SK-N-DZ (cell line): ENCODE measurements at regions not wholly inside any gene's neighbourhood (a gene's known extent, or its start where the extent isn't known, plus 50 kb on each side); places are given as distances from the start of the nearest gene placed in this dataset.

Experiments used
- DNase-seq: peaks from one replicate; pipeline ENCODE4 v3.0.0-alpha.2; 2015; ENCODE audit warnings: low spot score
- small RNA-seq, 2 experiments: library from RNA; depleted of rRNA; stranded (forward); fragments of <200 nt; gene quantifications; one replicate each; pipeline ENCODE3, GENCODE V24; 2014

DNA sequence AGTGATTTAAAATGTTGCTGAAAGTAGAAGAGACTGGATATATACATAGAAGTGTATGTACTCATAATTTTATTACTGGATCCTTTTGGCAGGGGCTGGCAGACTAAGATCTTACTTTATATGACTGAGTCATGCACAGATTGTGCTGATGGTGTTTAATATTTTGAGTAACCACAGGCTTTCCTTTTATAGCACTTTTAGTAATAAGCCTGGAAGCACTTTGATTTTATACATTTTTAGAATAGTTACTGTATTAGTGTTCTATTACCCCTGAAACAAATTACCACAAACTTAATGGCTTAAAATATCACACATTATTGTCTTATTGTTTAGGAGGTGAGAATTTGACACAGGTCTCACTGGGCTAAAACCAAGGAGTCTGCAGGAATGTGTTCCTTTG lies 113.4 kb upstream of the CDH8 start:
- no peak for DNase-seq

DNA sequence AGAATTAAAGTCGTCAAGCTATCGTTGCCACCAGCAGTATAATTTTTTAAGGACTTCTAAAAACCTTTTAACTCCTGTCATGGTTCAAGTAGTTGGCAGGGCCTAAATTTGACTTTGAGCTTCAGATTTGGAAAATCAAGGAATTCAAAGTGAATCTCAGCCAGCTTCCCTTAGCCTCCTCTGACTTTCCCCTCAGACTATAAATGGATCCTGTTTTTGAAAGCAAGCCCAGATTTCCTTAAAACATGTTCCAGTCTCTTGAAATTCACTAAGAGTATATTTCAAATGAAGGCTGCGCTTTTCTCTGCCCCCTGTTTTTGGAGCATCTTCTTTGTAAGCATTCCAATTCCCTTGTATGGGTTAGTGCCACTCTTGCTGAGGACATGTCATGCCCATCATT lies 101.8 kb upstream of the CDH8 start:
- DNase-seq = no peak

DNA sequence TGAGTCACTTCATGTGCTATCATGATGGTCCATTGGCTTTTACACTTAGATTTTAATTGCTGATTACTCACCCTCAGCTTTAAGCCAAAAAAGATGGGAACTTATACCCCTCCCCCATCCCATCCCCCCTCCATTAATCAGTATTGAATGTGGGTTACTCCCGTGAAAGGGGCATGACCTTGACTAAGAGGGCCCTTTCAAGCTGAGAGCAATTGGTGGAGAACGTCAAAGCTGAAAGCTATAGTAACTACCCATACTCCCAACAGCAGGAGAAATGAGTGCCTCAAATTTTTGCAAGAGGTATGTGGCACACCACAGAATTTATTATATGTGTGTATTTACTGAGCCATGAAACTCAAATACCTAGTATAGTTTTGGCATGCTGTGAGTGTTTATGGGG lies 99.7 kb upstream of the CDH8 start:
- no peak for DNase-seq

DNA sequence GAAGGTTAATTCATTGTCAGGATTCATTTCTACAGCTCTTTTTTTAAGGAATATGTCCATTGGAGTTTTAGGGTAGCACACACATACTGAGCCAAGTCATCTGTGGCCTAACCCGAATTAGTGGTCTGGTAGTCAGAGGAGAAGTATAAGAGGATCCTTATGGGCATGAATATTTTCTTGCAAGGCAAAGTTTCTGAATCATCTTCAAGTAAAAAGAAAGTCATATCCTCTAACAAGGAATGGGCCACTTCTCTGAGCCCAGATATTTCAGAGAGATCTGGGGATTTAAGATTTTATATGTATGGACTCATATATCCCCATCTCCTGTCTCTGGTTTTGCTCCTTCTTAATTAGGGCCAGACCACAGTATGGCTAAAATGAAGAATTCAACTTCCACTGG lies 99.2 kb upstream of the CDH8 start:
- DNase-seq = no peak

DNA sequence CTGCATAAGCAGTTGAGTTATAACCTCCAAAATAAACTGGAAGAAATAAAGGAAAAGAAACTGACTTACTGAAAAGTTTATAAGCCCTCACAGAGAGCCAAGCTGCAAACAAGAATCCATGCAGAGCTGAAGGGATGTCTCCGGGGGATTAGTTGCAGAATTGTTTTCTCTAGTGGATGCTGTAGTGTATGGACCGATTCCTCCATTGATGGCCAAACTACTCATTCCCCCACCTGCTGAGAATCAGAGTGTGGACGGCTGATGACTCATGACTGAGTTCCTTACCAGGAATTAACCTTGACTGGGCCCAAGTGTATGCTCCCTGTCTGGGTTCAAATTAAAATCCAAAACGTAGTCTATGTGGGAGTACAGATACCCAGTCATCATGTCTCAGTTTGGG lies 93.9 kb upstream of the CDH8 start:
- DNase-seq = no peak

DNA sequence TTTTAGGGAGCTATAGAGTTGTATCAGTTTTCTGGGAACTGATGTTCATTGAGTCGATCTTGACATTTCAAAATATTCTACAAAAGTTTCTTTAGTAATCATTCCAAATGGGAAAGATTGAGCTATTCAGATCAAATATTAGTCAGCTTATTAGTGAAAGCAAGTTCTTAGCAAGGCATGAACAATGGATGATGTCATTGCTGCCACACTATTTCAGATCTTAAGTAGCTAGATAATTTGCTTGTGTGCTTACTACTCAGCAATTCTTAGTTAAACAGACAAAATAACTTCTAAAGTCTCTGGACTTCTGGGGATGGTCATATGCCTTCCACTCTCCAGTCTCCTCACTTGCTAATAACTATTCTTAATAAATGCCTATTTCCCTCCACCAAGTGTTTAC lies 69.0 kb upstream of the CDH8 start:
- no peak for DNase-seq

DNA sequence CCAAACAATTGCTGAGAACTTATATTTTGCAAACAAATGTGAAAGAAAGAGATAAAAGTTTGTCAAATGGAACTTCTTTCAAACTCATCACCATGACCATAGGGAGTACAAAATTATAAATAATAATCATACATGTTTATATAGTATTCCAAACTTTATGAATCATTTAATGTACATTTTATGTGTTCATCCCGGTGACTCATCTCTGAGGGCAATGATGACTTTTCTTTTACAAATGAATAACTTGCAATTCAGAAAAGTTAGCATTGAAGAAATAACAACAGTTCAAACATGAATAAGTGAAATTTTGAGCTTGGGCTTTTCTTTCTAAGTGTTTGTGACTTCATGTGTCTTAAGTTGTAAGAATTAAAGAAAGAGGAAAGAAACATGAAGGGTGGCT lies 66.3 kb upstream of the CDH8 start:
- no peak for DNase-seq

DNA sequence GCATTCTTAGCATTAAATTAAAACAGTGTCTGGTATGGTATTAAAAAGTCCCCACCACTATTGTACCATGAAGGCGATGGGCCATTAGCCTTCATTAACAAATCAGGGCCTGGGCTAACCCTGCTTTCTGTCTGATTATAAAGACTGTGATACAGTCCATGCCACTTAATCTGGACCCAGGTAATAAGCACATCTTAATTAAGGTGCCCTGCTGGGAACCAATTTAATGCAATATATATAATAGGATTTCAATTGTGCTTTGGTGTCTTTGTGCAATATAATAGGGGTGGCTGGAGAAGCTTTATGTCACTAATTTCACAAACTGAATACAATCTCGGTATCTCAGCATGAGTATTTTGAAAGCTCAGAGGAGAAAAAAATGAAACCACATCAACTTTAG lies 64.4 kb upstream of the CDH8 start:
- no peak for DNase-seq

DNA sequence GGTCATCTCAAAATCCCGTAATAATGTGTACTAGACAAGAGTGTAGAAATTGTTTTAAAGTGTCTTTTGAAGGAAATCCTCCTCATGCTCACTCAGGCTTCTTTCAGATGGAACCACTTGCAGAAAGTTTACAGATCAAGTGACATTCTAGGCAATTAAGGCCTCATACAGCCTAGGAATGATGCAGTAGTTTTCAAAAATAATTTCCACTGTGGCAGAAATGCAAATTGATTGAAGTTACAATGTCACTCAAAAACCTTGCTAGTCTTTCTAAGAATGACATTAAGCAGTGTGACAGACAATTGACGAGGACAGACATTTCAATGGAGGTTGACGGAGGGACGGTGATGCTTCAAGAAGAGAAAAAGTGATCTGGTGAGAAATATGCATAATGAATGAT lies 53.5 kb upstream of the CDH8 start:
- DNase-seq = no peak

DNA sequence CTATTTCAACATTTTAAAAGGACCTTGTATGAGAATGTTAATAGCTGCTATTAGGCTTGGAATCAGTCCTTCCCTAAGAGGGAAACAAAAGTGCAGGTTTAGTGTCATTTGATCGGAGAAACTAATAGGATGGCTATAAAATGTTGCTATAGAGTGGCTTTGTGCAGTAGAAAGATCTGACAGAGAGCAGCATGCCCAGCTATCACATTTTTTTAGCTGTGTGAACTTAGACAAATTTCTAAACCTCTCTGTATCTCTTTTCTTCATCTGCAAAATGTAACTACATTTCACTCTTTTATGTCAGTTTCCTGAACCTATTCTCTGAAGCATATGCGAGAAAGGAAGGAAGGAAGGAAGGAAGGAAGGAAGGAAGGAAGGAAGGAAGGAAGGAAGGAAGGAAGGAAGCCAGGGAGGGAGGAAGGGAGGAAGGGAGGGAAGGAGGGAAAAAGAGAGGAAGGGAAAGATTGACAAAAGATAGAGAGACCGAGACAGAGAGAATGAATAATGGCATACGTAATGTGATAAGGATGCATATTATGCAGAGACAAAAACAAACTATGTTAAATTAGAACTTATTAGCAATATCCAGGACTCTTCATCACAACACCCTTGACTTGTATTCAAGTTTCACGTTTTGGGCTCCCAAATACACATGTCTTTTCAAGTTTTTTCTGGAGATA lies 52.6 kb upstream of the CDH8 start:
- DNase-seq = no peak

Small RNA genes in the stretch of these regions (small RNA-seq; reads per million reads assigned to genes)
- gene AC009101.1 (0 reads per million in 2 experiments), gene AC009161.2 (0 reads per million in 2 experiments), gene AC018846.1 (0 reads per million in 2 experiments), gene AC138305.3 (0 reads per million in 2 experiments), gene RNU6-21P (0 reads per million in 2 experiments)
